GM12865 (cell line): ENCODE measurements at regions not wholly inside any gene's neighbourhood (a gene's known extent, or its start where the extent isn't known, plus 50 kb on each side); places are given as distances from the start of the nearest gene placed in this dataset.

Source experiments
- DNase-seq: peaks from one replicate; pipeline ENCODE4 v3.0.0; 2010; ENCODE audit warnings: low read depth
- H3K4me3 ChIP-seq: 2 replicates; pipeline ENCODE4 v1.5.1; 2011; ENCODE audit warnings: mild to moderate bottlenecking, low read depth, low read length, control low read depth
- CTCF ChIP-seq: IDR thresholded peaks from 2 replicates; pipeline ENCODE4 v1.5.1; 2011; ENCODE audit warnings: low read length, control low read depth, low read depth, inconsistent platforms; ENCODE audit not compliant: insufficient read depth; ENCODE audit errors: missing control alignments

- no peak for TF ChIP-seq CTCF
- DNase-seq, result no peak
- H3K4me3 ChIP-seq, result no peak overlapping the region
Measured at GRCh38 chr1:13948396-13948795, 248.4 kb downstream of the PRDM2 start.

DNA sequence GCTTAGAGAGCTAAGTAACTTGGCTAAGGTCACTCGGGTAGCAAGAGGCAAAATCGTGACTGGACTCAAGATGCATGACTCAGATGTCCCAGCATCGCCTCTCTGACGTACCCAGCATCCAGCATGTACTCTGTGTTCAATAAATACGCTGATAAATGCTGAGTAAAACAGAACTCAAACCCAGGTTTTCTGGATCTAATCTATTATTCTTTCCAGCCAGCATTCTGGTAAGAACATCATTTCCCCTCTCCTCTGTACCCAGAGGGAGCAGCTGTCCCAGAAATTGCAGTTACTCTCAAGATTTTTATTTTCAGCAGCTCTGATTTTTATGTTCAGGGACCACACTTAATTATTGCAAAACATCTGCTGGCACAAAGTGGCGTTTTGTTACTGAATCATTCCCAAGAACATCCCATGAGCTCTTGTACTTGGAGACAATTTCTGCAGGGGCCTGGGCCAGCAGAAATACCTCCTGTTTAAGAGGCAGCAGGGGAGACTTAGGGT is 249.0 kb downstream of the PRDM2 start:
- H3K4me3 ChIP-seq, result no peak overlapping the region
- TF ChIP-seq CTCF, result no peak
- no peak for DNase-seq

GRCh38 chr1:13949546-13949945 is 249.6 kb downstream of the PRDM2 start:
- TF ChIP-seq CTCF, result no peak
- DNase-seq, result no peak
- no peak overlapping the region for H3K4me3 ChIP-seq

DNA sequence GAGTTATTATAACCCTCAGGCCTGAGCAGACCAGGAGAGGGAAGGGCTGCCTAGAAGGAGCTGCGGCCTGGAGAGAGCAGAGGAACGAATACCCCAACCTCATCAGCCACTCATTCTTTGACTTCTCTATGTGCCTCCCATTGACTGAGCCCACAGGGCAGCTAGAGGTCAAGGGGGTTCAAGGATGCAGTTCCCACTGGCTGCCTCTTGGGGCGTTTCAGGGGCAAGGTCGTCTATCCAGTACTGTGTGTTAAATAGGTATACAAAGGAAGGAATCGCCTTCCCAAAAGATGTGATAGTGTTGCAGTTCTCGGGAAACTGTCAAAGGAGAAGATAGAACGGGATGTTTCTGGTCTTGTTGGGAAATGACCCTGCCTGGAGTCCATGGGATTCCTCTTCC is 250.6 kb downstream of the PRDM2 start:
- no peak overlapping the region for H3K4me3 ChIP-seq
- no peak for DNase-seq
- TF ChIP-seq CTCF, result peak; percentile 26

DNA sequence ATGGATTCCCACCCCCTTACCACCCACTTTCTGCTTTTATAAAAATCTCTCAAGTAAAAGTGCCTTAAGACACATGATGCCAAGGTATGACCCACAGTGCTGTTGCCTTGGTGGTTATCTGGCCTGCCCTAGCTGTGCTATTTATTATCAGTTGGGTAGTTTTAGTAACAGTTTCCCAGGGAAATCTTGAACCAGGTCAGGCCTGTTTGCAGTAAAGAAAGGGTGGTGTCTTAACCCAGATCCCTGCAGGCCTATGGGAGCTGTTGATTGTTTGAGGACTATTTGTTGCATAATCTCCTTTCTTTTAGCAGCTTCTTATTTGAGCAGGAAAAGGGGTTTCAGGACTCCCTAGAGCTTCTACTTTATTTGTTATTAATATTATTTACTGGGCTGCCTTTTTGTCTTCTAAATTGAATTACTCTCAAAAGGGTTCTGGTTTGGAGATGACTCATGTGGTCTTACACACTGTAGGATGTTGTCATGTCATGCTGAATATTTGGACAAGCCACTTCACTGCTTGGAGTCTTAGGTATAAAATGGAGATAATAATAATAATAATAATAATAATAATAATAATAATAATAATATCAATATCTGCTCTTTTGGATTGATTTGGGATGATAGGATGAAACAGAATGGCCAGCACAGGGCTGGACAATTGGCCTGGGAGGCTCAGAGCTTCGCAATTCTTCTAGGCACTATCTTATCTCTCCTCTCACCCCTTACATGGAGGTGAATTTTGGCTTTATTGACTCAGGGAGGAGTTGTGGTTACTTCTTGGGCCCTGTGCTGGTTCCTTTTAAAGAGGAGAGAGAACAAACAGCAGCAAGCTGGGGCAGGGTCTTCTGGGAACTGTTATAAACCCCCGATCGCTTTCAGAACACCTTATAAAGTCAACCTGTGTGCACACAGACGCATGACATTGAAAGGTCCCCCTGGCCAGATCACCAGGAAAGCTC is 252.1 kb downstream of the PRDM2 start:
- TF ChIP-seq CTCF, result no peak

DNA sequence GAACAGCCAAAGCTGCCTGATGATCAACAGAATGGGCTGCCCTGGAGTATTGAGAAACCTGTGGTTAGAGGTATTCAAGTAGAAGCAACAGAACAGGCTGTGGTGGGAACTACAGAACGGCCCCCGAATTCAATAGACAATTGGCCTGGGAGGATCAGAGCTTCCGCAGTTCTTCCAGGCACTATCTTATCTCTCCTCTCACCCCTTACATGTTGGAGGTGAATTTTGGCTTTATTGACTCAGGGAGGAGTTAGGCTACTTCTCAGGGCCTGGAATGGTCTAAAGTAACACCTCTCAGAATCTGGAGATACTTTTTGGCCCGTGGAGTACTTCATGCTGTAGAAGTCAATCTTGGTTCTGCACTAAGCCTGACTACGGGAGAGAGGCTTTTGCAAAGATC is 253.0 kb downstream of the PRDM2 start:
- no peak for DNase-seq
- no peak for TF ChIP-seq CTCF
- no peak overlapping the region for H3K4me3 ChIP-seq

More for the DNA sequence above, 252.1 kb downstream of the PRDM2 start:
- no peak overlapping the region for H3K4me3 ChIP-seq
- DNase-seq, result no peak
